Endothelial cell of umbilical vein (primary cell): ENCODE measurements at regions not wholly inside any gene's neighbourhood (a gene's known extent, or its start where the extent isn't known, plus 50 kb on each side); places are given as distances from the start of the nearest gene placed in this dataset.

Experiments used
- BruUV-seq: library from RNA; stranded (reverse); fragments of 400-500 nt; replicated peaks from 2 replicates; lab custom pipeline; 2021; lab: Mats Ljungman, UMichigan
- CTCF ChIA-PET: fragments of 300-600, 350-600 bp; sonication (Branson Sonifier 250); formaldehyde crosslinking; loops from one replicate; lab custom pipeline; 2021; ENCODE audit warnings: antibody characterized with exemption, inconsistent platforms; lab: Charles Lee
- POLR2A ChIA-PET: fragments of 300-600, 350-600 bp; sonication (Branson Sonifier 250); formaldehyde crosslinking; loops from one replicate; lab custom pipeline; 2021; ENCODE audit warnings: antibody characterized with exemption, inconsistent platforms; lab: Charles Lee
- DNase-seq: peaks from one replicate; pipeline ENCODE4 v3.0.0-alpha.2; 2011; ENCODE audit warnings: low read depth, low spot score
- FAIRE-seq: peaks from 2 replicates; lab custom pipeline; 2011; peaks lifted over from hg19 to GRCh38; lab: Jason Lieb, UNC
- H2AFZ ChIP-seq: 2 replicates; pipeline ENCODE4 v1.6.0; 2012; ENCODE audit warnings: low read depth, low read length, control low read depth, inconsistent platforms
- H3K27ac ChIP-seq: 2 replicates; pipeline ENCODE4 v1.5.1; 2011; ENCODE audit warnings: low read depth, mild to moderate bottlenecking, control low read depth, low read length, moderate library complexity; ENCODE audit not compliant: insufficient read depth
- H3K27me3 ChIP-seq, 2 experiments: 2 replicates each; pipeline versions ENCODE4 v1.6.0 to v1.6.1; 2011; ENCODE audit warnings: low read length in 2 of 2, mixed read lengths in 1 of 2; ENCODE audit not compliant: control insufficient read depth in 2 of 2, insufficient read depth in 2 of 2
- H3K36me3 ChIP-seq, 2 experiments: 2 replicates in 1 of 2; 3 replicates in 1 of 2; pipeline ENCODE4 v1.5.1; 2011; ENCODE audit warnings: low read length in 2 of 2, mild to moderate bottlenecking in 1 of 2, moderate library complexity in 1 of 2; ENCODE audit not compliant: control insufficient read depth in 2 of 2, insufficient read depth in 2 of 2; ENCODE audit errors: extremely low read depth in 1 of 2
- H3K4me1 ChIP-seq: 3 replicates; pipeline ENCODE4 v1.5.1; 2011; ENCODE audit warnings: mild to moderate bottlenecking, low read length; ENCODE audit not compliant: control insufficient read depth, insufficient read depth; ENCODE audit errors: extremely low read depth
- H3K4me2 ChIP-seq: 2 replicates; pipeline ENCODE4 v1.6.1; 2011; ENCODE audit warnings: low read length, control low read depth, mixed read lengths; ENCODE audit not compliant: insufficient read depth
- H3K4me3 ChIP-seq, 3 experiments: fragments of 200-600 bp in 1 of 3; sonication (generic), shearing (Covaris generic) in 1 of 3; replicated peaks in 1 of 3; 2 replicates each; pipeline ENCODE4 v1.5.1; 2011 to 2016; ENCODE audit warnings: control low read depth in 3 of 3, low read length in 3 of 3, mild to moderate bottlenecking in 2 of 3, inconsistent platforms in 1 of 3, low read depth in 1 of 3, moderate library complexity in 1 of 3; ENCODE audit not compliant: insufficient read depth in 1 of 3
- H3K79me2 ChIP-seq: 2 replicates; pipeline ENCODE4 v1.6.0; 2012; ENCODE audit warnings: low read length, inconsistent platforms; ENCODE audit not compliant: control insufficient read depth, insufficient read depth
- H3K9ac ChIP-seq: replicated peaks from 2 replicates; pipeline ENCODE3; 2011; ENCODE audit warnings: low read length, control low read depth; ENCODE audit not compliant: insufficient read depth; ENCODE audit errors: extremely low read depth
- H3K9me1 ChIP-seq: replicated peaks from 3 replicates; pipeline ENCODE4 v1.6.0; 2011; ENCODE audit warnings: mild to moderate bottlenecking, low read length; ENCODE audit not compliant: control insufficient read depth, insufficient read depth; ENCODE audit errors: extremely low read depth
- H3K9me3 ChIP-seq: replicated peaks from 2 replicates; pipeline ENCODE4 v1.5.1; 2012; ENCODE audit warnings: low read length, inconsistent platforms; ENCODE audit not compliant: control insufficient read depth, insufficient read depth
- H4K20me1 ChIP-seq: replicated peaks from 2 replicates; pipeline ENCODE3; 2011; ENCODE audit warnings: mild to moderate bottlenecking, low read length; ENCODE audit not compliant: control insufficient read depth, insufficient read depth; ENCODE audit errors: extremely low read depth
- EZH2 ChIP-seq: IDR thresholded peaks from 2 replicates; pipeline ENCODE4 v1.6.1; 2012; ENCODE audit warnings: borderline replicate concordance, low read depth, mild to moderate bottlenecking, moderate library complexity, low read length, inconsistent platforms; ENCODE audit not compliant: severe bottlenecking
- FOS ChIP-seq: IDR thresholded peaks from 2 replicates; pipeline ENCODE4 v1.6.1; 2011; ENCODE audit warnings: mild to moderate bottlenecking, low read length, moderate library complexity, borderline replicate concordance; ENCODE audit not compliant: insufficient read depth
- GATA2 ChIP-seq: IDR thresholded peaks from 2 replicates; pipeline ENCODE4 v1.7.0; 2011; ENCODE audit warnings: low read depth, mild to moderate bottlenecking, moderate library complexity, mixed read lengths, low read length; ENCODE audit not compliant: insufficient read length, insufficient read depth
- JUN ChIP-seq: IDR thresholded peaks from 2 replicates; pipeline ENCODE4 v1.6.1; 2011; ENCODE audit warnings: borderline replicate concordance, low read depth; ENCODE audit not compliant: insufficient read length, insufficient read depth
- MAX ChIP-seq: IDR thresholded peaks from 2 replicates; pipeline ENCODE4 v1.6.1; 2011; ENCODE audit not compliant: insufficient read depth, insufficient read length
- MYC ChIP-seq: IDR thresholded peaks from one replicate; pipeline ENCODE4 v1.6.1; 2011; ENCODE audit warnings: mild to moderate bottlenecking, low read depth, low read length
- POLR2A ChIP-seq: IDR thresholded peaks from 2 replicates; pipeline ENCODE4 v1.6.1; 2012; ENCODE audit warnings: low read depth, mild to moderate bottlenecking, control low read depth, low read length
- POLR2AphosphoS5 ChIP-seq: IDR thresholded peaks from 2 replicates; pipeline ENCODE4 v1.6.1; 2012; ENCODE audit warnings: low read depth, mild to moderate bottlenecking, control low read depth, low read length, moderate library complexity; ENCODE audit not compliant: insufficient read depth
- dilution Hi-C: fragments of 300-500 bp; cut with MboI; formaldehyde crosslinking; loops from one replicate; pipeline ENCODE4 v1.15.0; 2019; ENCODE audit warnings: low sequenced_read_pairs; ENCODE audit not compliant: extremely low pct_ligation_motif_present
- intact Hi-C: fragments of 100-400 bp; cut with micrococcal nuclease; formaldehyde crosslinking; loops from one replicate; pipeline ENCODE4 v1.10.0; 2022
- TF ChIP-seq, protein P1 (sequence below), 2 donors: IDR thresholded peaks; 1 replicate in 1 of 2; 2 replicates in 1 of 2; pipeline ENCODE4 v1.5.1; 2011; ENCODE audit warnings: low read length in 2 of 2, mild to moderate bottlenecking in 2 of 2, moderate library complexity in 2 of 2, control low read depth in 1 of 2, inconsistent platforms in 1 of 2, low read depth in 1 of 2; ENCODE audit not compliant: insufficient read depth in 1 of 2; ENCODE audit errors: extremely low read depth in 1 of 2

GRCh38 chr19:30870876-30871275, 478.4 kb downstream of the TSHZ3 start:
- BruUV-seq, result no TSS peak
- Histone ChIP-seq H3K36me3 (no peaks in the 10 kb centered on the region), H3K27me3 (no peaks in the 10 kb centered on the region), H3K27ac (no peak overlapping the region), H3K9me1 (no peaks in the 10 kb centered on the region), H4K20me1 (no peaks in the 10 kb centered on the region), H2AFZ (no peak overlapping the region), H3K79me2 (no peaks in the 10 kb centered on the region), H3K4me2 (no peak overlapping the region), H3K4me3 (no peak overlapping the region), H3K9me3 (peaks cover 4% of the 10 kb centered on the region), H3K4me1 (no peaks in the 10 kb centered on the region), H3K9ac (no peak overlapping the region)
- TF ChIP-seq GATA2, result no peak
- TF ChIP-seq MAX, result no peak
- TF ChIP-seq POLR2A, result no peak
- TF ChIP-seq FOS, result no peak
- TF ChIP-seq EZH2, result no peak
- TF ChIP-seq POLR2AphosphoS5, result no peak
- TF ChIP-seq, protein P1, sequence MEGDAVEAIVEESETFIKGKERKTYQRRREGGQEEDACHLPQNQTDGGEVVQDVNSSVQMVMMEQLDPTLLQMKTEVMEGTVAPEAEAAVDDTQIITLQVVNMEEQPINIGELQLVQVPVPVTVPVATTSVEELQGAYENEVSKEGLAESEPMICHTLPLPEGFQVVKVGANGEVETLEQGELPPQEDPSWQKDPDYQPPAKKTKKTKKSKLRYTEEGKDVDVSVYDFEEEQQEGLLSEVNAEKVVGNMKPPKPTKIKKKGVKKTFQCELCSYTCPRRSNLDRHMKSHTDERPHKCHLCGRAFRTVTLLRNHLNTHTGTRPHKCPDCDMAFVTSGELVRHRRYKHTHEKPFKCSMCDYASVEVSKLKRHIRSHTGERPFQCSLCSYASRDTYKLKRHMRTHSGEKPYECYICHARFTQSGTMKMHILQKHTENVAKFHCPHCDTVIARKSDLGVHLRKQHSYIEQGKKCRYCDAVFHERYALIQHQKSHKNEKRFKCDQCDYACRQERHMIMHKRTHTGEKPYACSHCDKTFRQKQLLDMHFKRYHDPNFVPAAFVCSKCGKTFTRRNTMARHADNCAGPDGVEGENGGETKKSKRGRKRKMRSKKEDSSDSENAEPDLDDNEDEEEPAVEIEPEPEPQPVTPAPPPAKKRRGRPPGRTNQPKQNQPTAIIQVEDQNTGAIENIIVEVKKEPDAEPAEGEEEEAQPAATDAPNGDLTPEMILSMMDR (IDR thresholded peaks at IDR 0.05; ENCODE audit: extremely low read depth in 1 of 2, insufficient read depth in 1 of 2, low read depth in 1 of 2, low read length in 2 of 2), result no peak
- no peak for TF ChIP-seq JUN
- no peak for TF ChIP-seq MYC
- ChIA-PET POLR2A (no interaction called here), CTCF (no interaction called here)
- FAIRE-seq (no peak), DNase-seq (no peak)
- dilution Hi-C loops, result no loop called here
- intact Hi-C loops, result no loop called here
